OCI-LY7 (cell line): ENCODE measurements at regions not wholly inside any gene's neighbourhood (a gene's known extent, or its start where the extent isn't known, plus 50 kb on each side); places are given as distances from the start of the nearest gene placed in this dataset.

Source experiments
- CTCF ChIP-seq: fragments of 200-600 bp; sonication (generic); conservative IDR thresholded peaks from 2 replicates; pipeline ENCODE4 v1.5.1; 2014; ENCODE audit warnings: mild to moderate bottlenecking, antibody characterized with exemption, low read length, moderate library complexity, mixed read lengths
- EZH2phosphoT487 ChIP-seq: fragments of 200-600 bp; sonication (generic); IDR thresholded peaks from 2 replicates; pipeline ENCODE4 v1.6.1; 2018; ENCODE audit warnings: low read depth, borderline replicate concordance, mild to moderate bottlenecking, mixed run types, antibody characterized with exemption, low read length, moderate library complexity, mixed read lengths

- no peak for TF ChIP-seq CTCF
- no peak for TF ChIP-seq EZH2phosphoT487
These were observed 73.6 kb upstream of the SLC25A33 start for GRCh38 chr1:9465640-9466039.
